HEK293T (cell line): ENCODE measurements at regions not wholly inside any gene's neighbourhood (a gene's known extent, or its start where the extent isn't known, plus 50 kb on each side); places are given as distances from the start of the nearest gene placed in this dataset.

Experiments
- ARNT ChIP-seq: fragments of 450-650 bp; IDR thresholded peaks from 2 replicates; pipeline ENCODE4 v1.6.1; 2017; ENCODE audit warnings: mild to moderate bottlenecking
- BHLHE40 ChIP-seq: fragments of 450-650 bp; IDR thresholded peaks from 2 replicates; pipeline ENCODE4 v1.6.1; 2016; ENCODE audit warnings: mild to moderate bottlenecking, moderate library complexity, borderline replicate concordance
- CTBP1 ChIP-seq: fragments of 450-650 bp; IDR thresholded peaks from 2 replicates; pipeline ENCODE4 v1.6.1; 2016; ENCODE audit warnings: borderline replicate concordance
- FOXA1 ChIP-seq: fragments of 450-650 bp; IDR thresholded peaks from 2 replicates; pipeline ENCODE4 v1.6.1; 2016; ENCODE audit warnings: mild to moderate bottlenecking
- FOXK2 ChIP-seq: fragments of 450-650 bp; IDR thresholded peaks from 2 replicates; pipeline ENCODE4 v1.6.1; 2016; ENCODE audit warnings: mild to moderate bottlenecking
- FOXM1 ChIP-seq: fragments of 450-650 bp; IDR thresholded peaks from 2 replicates; pipeline ENCODE4 v1.6.1; 2017; ENCODE audit warnings: mild to moderate bottlenecking, borderline replicate concordance
- HDGF ChIP-seq: fragments of 450-650 bp; IDR thresholded peaks from 2 replicates; pipeline ENCODE4 v1.6.1; 2017; ENCODE audit warnings: antibody characterized with exemption, borderline replicate concordance
- LEF1 ChIP-seq: fragments of 450-650 bp; IDR thresholded peaks from 2 replicates; pipeline ENCODE4 v1.6.1; 2017; ENCODE audit warnings: mild to moderate bottlenecking, borderline replicate concordance
- SP1 ChIP-seq: fragments of 450-650 bp; IDR thresholded peaks from 2 replicates; pipeline ENCODE4 v1.6.1; 2017
- SUZ12 ChIP-seq: fragments of 450-650 bp; IDR thresholded peaks from 2 replicates; pipeline ENCODE4 v1.6.1; 2016; ENCODE audit warnings: mild to moderate bottlenecking
- TARDBP ChIP-seq: fragments of 450-650 bp; IDR thresholded peaks from 2 replicates; pipeline ENCODE4 v1.6.1; 2016
- ZNF384 ChIP-seq: fragments of 450-650 bp; IDR thresholded peaks from 2 replicates; pipeline ENCODE4 v1.6.1; 2016
- TF ChIP-seq, protein P1 (sequence below): fragments of 450-650 bp; IDR thresholded peaks from 2 replicates; pipeline ENCODE4 v1.6.1; 2016

DNA sequence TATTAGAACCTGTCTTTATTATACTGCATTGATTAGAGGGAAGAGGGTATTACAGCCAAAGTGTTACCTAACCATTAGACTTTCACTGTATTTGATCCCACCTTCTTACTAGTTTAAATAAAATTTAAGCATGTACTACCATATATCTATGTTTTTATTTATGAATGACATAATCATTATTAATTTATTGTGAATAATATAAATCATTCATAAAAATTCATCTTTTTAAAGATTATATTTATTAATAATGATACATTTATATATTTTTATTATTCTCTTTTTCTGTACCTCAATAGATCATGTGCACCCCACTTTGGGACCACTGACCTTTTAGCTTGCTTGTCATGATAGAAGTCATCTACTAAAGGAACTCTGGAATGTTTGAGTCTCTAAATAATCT is 223.5 kb upstream of the MARCKS start:
- TF ChIP-seq BHLHE40 (no peak), LEF1 (no peak), ZNF384 (no peak), SUZ12 (no peak), FOXA1 (no peak), FOXM1 (no peak), SP1 (no peak), FOXK2 (no peak), CTBP1 (no peak), HDGF (no peak), ARNT (no peak), TARDBP (no peak)
- TF ChIP-seq, protein P1, sequence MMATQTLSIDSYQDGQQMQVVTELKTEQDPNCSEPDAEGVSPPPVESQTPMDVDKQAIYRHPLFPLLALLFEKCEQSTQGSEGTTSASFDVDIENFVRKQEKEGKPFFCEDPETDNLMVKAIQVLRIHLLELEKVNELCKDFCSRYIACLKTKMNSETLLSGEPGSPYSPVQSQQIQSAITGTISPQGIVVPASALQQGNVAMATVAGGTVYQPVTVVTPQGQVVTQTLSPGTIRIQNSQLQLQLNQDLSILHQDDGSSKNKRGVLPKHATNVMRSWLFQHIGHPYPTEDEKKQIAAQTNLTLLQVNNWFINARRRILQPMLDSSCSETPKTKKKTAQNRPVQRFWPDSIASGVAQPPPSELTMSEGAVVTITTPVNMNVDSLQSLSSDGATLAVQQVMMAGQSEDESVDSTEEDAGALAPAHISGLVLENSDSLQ: no peak
